ENCODE measurements at regions not wholly inside any gene's neighbourhood (a gene's known extent, or its start where the extent isn't known, plus 50 kb on each side); places are given as distances from the start of the nearest gene placed in this dataset.

- Mint-ChIP-seq H3K36me3 (ENCODE audit: insufficient read depth, unreplicated experiment) (no peaks in the 10 kb centered on the region), H3K4me3 (ENCODE audit: unreplicated experiment) (no peak overlapping the region), H3K4me1 (ENCODE audit: insufficient read depth, unreplicated experiment) (peaks cover 6% of the 10 kb centered on the region), H3K9me3 (ENCODE audit: unreplicated experiment) (no peaks in the 10 kb centered on the region), H3K27ac (ENCODE audit: low read depth, unreplicated experiment) (no peak overlapping the region), H3K27me3 (ENCODE audit: insufficient read depth, unreplicated experiment) (no peaks in the 10 kb centered on the region)
- DNase-seq (ENCODE audit: unreplicated experiment): no peak
- POLR2A ChIA-PET: no interaction called here
- CTCF ChIA-PET: no interaction called here
- no peak for TF ChIP-seq CTCF (IDR thresholded peaks at IDR 0.05; ENCODE audit: unreplicated experiment)
- BruUV-seq (replicated peaks): no TSS peak
- intact Hi-C loops (cut with micrococcal nuclease): no loop called here
Measured at GRCh38 chr3:152733584-152734119, 101.3 kb upstream of the P2RY1 start.

- POLR2A ChIA-PET: interaction anchor here (0.6 to 1.0 kb wide), 4 partner anchors 8 to 1742 kb away, joined by 3 to 4 read pairs (median 3); no protein-coding TSS in a partner anchor
- H3K27me3 Mint-ChIP-seq (ENCODE audit: insufficient read depth, unreplicated experiment): no peaks in the 10 kb centered on the region
- no peaks in the 10 kb centered on the region for H3K9me3 Mint-ChIP-seq (ENCODE audit: unreplicated experiment)
- H3K4me1 Mint-ChIP-seq (ENCODE audit: insufficient read depth, unreplicated experiment): peaks cover 6% of the 10 kb centered on the region
- no peaks in the 10 kb centered on the region for H3K36me3 Mint-ChIP-seq (ENCODE audit: insufficient read depth, unreplicated experiment)
- H3K27ac Mint-ChIP-seq (ENCODE audit: low read depth, unreplicated experiment): no peak overlapping the region
- CTCF ChIA-PET: interaction anchor here (0.5 to 0.6 kb wide), 2 partner anchors 9 to 1270 kb away, joined by 3 read pairs; no protein-coding TSS in a partner anchor
- intact Hi-C loops (cut with micrococcal nuclease): no loop called here
- BruUV-seq (replicated peaks): no TSS peak
- no peak for TF ChIP-seq CTCF (IDR thresholded peaks at IDR 0.05; ENCODE audit: unreplicated experiment)
- DNase-seq (ENCODE audit: unreplicated experiment): peak; percentile 81
- no peak overlapping the region for H3K4me3 Mint-ChIP-seq (ENCODE audit: unreplicated experiment)
Measured at GRCh38 chr3:152737021-152737908, 97.7 kb upstream of the P2RY1 start.

- ChIA-PET CTCF (interaction anchor here (0.5 to 1.0 kb wide), 2 partner anchors 20 to 96 kb away, joined by 3 to 4 read pairs; no protein-coding TSS in a partner anchor), POLR2A (no interaction called here)
- Mint-ChIP-seq H3K9me3 (ENCODE audit: unreplicated experiment) (no peaks in the 10 kb centered on the region), H3K36me3 (ENCODE audit: insufficient read depth, unreplicated experiment) (no peaks in the 10 kb centered on the region), H3K27ac (ENCODE audit: low read depth, unreplicated experiment) (no peak overlapping the region), H3K4me1 (ENCODE audit: insufficient read depth, unreplicated experiment) (peaks cover 6% of the 10 kb centered on the region), H3K4me3 (ENCODE audit: unreplicated experiment) (no peak overlapping the region), H3K27me3 (ENCODE audit: insufficient read depth, unreplicated experiment) (no peaks in the 10 kb centered on the region)
- peak; percentile 33 for DNase-seq (ENCODE audit: unreplicated experiment)
- no TSS peak for BruUV-seq (replicated peaks)
- intact Hi-C loops (cut with micrococcal nuclease): no loop called here
- no peak for TF ChIP-seq CTCF (IDR thresholded peaks at IDR 0.05; ENCODE audit: unreplicated experiment)
Measured at GRCh38 chr3:152738656-152739055, 96.3 kb upstream of the P2RY1 start.
